Mesendoderm (in vitro differentiated cells): ENCODE measurements at regions not wholly inside any gene's neighbourhood (a gene's known extent, or its start where the extent isn't known, plus 50 kb on each side); places are given as distances from the start of the nearest gene placed in this dataset.

ENCODE experiments used
- DNase-seq: peaks from one replicate; pipeline ENCODE4 v3.0.0; 2013
- H2AK5ac ChIP-seq: 2 replicates; pipeline ENCODE4 v1.6.1; 2013; ENCODE audit warnings: low read length, inconsistent platforms
- H2BK120ac ChIP-seq: 2 replicates; pipeline ENCODE4 v1.6.1; 2013; ENCODE audit warnings: low read depth, mild to moderate bottlenecking, low read length, moderate library complexity, mixed read lengths
- H2BK15ac ChIP-seq: replicated peaks from 2 replicates; pipeline ENCODE4 v1.6.1; 2013; ENCODE audit warnings: low read depth, mild to moderate bottlenecking, moderate library complexity
- H2BK5ac ChIP-seq: 2 replicates; pipeline ENCODE4 v1.6.1; 2013; ENCODE audit warnings: low read length, inconsistent platforms
- H3K18ac ChIP-seq: 2 replicates; pipeline ENCODE4 v1.6.1; 2013; ENCODE audit warnings: mild to moderate bottlenecking, low read length, mixed read lengths
- H3K23ac ChIP-seq: one replicate; pipeline ENCODE4 v1.6.1; 2013; ENCODE audit warnings: low read length
- H3K27ac ChIP-seq: 2 replicates; pipeline ENCODE4 v1.5.1; 2013; ENCODE audit warnings: low read depth, mild to moderate bottlenecking, inconsistent platforms, low read length, moderate library complexity
- H3K27me3 ChIP-seq: 2 replicates; pipeline ENCODE4 v1.6.1; 2013; ENCODE audit warnings: low read length, control low read depth, mild to moderate bottlenecking, inconsistent platforms; ENCODE audit not compliant: insufficient read depth, poor library complexity
- H3K36me3 ChIP-seq: 2 replicates; pipeline ENCODE4 v1.6.1; 2013; ENCODE audit warnings: low read length, inconsistent platforms; ENCODE audit not compliant: control insufficient read depth, insufficient read depth
- H3K4ac ChIP-seq: one replicate; pipeline ENCODE4 v1.6.1; 2013; ENCODE audit warnings: low read depth, mild to moderate bottlenecking, low read length, moderate library complexity
- H3K4me1 ChIP-seq: 2 replicates; pipeline ENCODE4 v1.6.1; 2013; ENCODE audit warnings: low read depth, low read length, inconsistent platforms; ENCODE audit not compliant: control insufficient read depth
- H3K4me2 ChIP-seq: 2 replicates; pipeline ENCODE4 v1.6.1; 2013; ENCODE audit warnings: low read length
- H3K4me3 ChIP-seq: 2 replicates; pipeline ENCODE4 v1.5.1; 2013; ENCODE audit warnings: mild to moderate bottlenecking, low read length
- H3K56ac ChIP-seq: one replicate; pipeline ENCODE4 v1.6.1; 2013; ENCODE audit warnings: low read length
- H3K79me1 ChIP-seq: 2 replicates; pipeline ENCODE4 v1.6.1; 2013; ENCODE audit warnings: low read length, inconsistent platforms
- H3K79me2 ChIP-seq: 2 replicates; pipeline ENCODE4 v1.6.1; 2013; ENCODE audit warnings: mild to moderate bottlenecking, low read length; ENCODE audit not compliant: control insufficient read depth, insufficient read depth
- H3K9ac ChIP-seq: 2 replicates; pipeline ENCODE4 v1.6.1; 2013; ENCODE audit warnings: low read length, inconsistent platforms
- H4K5ac ChIP-seq: one replicate; pipeline ENCODE4 v1.6.1; 2013; ENCODE audit warnings: low read length
- H4K8ac ChIP-seq: one replicate; pipeline ENCODE4 v1.6.1; 2013; ENCODE audit warnings: low read depth, mild to moderate bottlenecking, control low read depth, low read length, moderate library complexity
- WGBS: extraction: QIAGEN DNeasy Blood & Tissue Kit; methylation state at CpG from one replicate; pipeline ENCODE4 v1.1.7; 2013; ENCODE audit warnings: low lambda C conversion rate, missing lambda C conversion rate; ENCODE audit not compliant: insufficient coverage; ENCODE audit errors: extremely low coverage; 5-methylcytosine and 5-hydroxymethylcytosine counted together

GRCh38 chr5:111932628-111933027 lies 175.6 kb upstream of the NREP start:
- H3K4me1 ChIP-seq = peaks cover 2% of the 10 kb centered on the region
- H3K56ac ChIP-seq = no peak overlapping the region
- H2AK5ac ChIP-seq = no peak overlapping the region
- no peak overlapping the region for H3K27ac ChIP-seq
- H4K8ac ChIP-seq = no peak overlapping the region
- H2BK120ac ChIP-seq = no peak overlapping the region
- H2BK15ac ChIP-seq = no peak overlapping the region
- H3K27me3 ChIP-seq = no peaks in the 10 kb centered on the region
- DNase-seq = no peak
- no peak overlapping the region for H4K5ac ChIP-seq
- no peak overlapping the region for H3K4me3 ChIP-seq
- H3K4ac ChIP-seq = no peak overlapping the region
- no peak overlapping the region for H3K18ac ChIP-seq
- no peaks in the 10 kb centered on the region for H3K79me2 ChIP-seq
- no peak overlapping the region for H3K9ac ChIP-seq
- H2BK5ac ChIP-seq = no peak overlapping the region
- H3K23ac ChIP-seq = no peak overlapping the region
- H3K36me3 ChIP-seq = no peaks in the 10 kb centered on the region
- no peak overlapping the region for H3K4me2 ChIP-seq
- no peaks in the 10 kb centered on the region for H3K79me1 ChIP-seq
- WGBS = no CpG with 5 or more reads among the region's 5 CpGs

GRCh38 chr5:111932199-111932598 lies 175.2 kb upstream of the NREP start:
- Histone ChIP-seq H4K5ac (no peak overlapping the region), H3K4ac (no peak overlapping the region), H2BK5ac (no peak overlapping the region), H3K18ac (no peak overlapping the region), H3K9ac (no peak overlapping the region), H3K79me2 (no peaks in the 10 kb centered on the region), H3K23ac (no peak overlapping the region), H3K36me3 (no peaks in the 10 kb centered on the region), H3K4me2 (no peak overlapping the region), H3K4me3 (no peak overlapping the region), H2BK120ac (no peak overlapping the region), H3K56ac (no peak overlapping the region), H2AK5ac (no peak overlapping the region), H3K27me3 (no peaks in the 10 kb centered on the region), H2BK15ac (no peak overlapping the region), H3K27ac (no peak overlapping the region), H4K8ac (no peak overlapping the region), H3K4me1 (peaks cover 2% of the 10 kb centered on the region), H3K79me1 (no peaks in the 10 kb centered on the region)
- DNase-seq = no peak

- Histone ChIP-seq H3K4me3 (no peak overlapping the region), H3K27me3 (no peaks in the 10 kb centered on the region)
- no CpG with 5 or more reads among the region's 2 CpGs for WGBS
Measured at GRCh38 chr5:111931655-111932054, 174.7 kb upstream of the NREP start.

GRCh38 chr5:111930905-111931461 lies 174.0 kb upstream of the NREP start:
- Histone ChIP-seq H4K8ac (no peak overlapping the region), H3K56ac (no peak overlapping the region), H3K79me2 (no peaks in the 10 kb centered on the region), H2BK15ac (no peak overlapping the region), H3K4me1 (peaks cover 2% of the 10 kb centered on the region), H2BK120ac (no peak overlapping the region), H3K4me2 (no peak overlapping the region), H3K18ac (no peak overlapping the region), H2BK5ac (no peak overlapping the region), H2AK5ac (no peak overlapping the region), H4K5ac (no peak overlapping the region), H3K4ac (no peak overlapping the region), H3K36me3 (no peaks in the 10 kb centered on the region), H3K27ac (no peak overlapping the region), H3K9ac (no peak overlapping the region), H3K4me3 (no peak overlapping the region), H3K23ac (no peak overlapping the region), H3K79me1 (no peaks in the 10 kb centered on the region), H3K27me3 (no peaks in the 10 kb centered on the region)
- no peak for DNase-seq
- WGBS = no CpG with 5 or more reads among the region's 2 CpGs

More at GRCh38 chr5:111931655-111932054, 174.7 kb upstream of the NREP start:
- Histone ChIP-seq H3K79me1 (no peaks in the 10 kb centered on the region), H2AK5ac (no peak overlapping the region), H3K4me1 (peaks cover 2% of the 10 kb centered on the region), H3K18ac (no peak overlapping the region), H4K5ac (no peak overlapping the region), H2BK15ac (no peak overlapping the region), H3K79me2 (no peaks in the 10 kb centered on the region), H3K56ac (no peak overlapping the region), H3K23ac (no peak overlapping the region), H3K4ac (no peak overlapping the region), H3K9ac (no peak overlapping the region), H3K27ac (no peak overlapping the region), H4K8ac (no peak overlapping the region), H3K36me3 (no peaks in the 10 kb centered on the region), H3K4me2 (no peak overlapping the region), H2BK5ac (no peak overlapping the region), H2BK120ac (no peak overlapping the region)
- no peak for DNase-seq

GRCh38 chr5:111930449-111930848 lies 173.5 kb upstream of the NREP start:
- Histone ChIP-seq H3K79me2 (no peaks in the 10 kb centered on the region), H3K79me1 (no peaks in the 10 kb centered on the region), H3K23ac (no peak overlapping the region), H3K27ac (no peak overlapping the region), H2BK5ac (no peak overlapping the region), H3K4ac (no peak overlapping the region), H2BK120ac (no peak overlapping the region), H3K4me1 (peaks cover 2% of the 10 kb centered on the region), H2AK5ac (no peak overlapping the region), H3K36me3 (no peaks in the 10 kb centered on the region), H3K56ac (no peak overlapping the region), H2BK15ac (no peak overlapping the region), H4K8ac (no peak overlapping the region), H3K9ac (no peak overlapping the region), H3K4me3 (no peak overlapping the region), H4K5ac (no peak overlapping the region), H3K4me2 (no peak overlapping the region), H3K18ac (no peak overlapping the region), H3K27me3 (no peaks in the 10 kb centered on the region)
- WGBS = no CpG with 5 or more reads among the region's 1 CpG
- DNase-seq = peak; percentile 25

- no peak overlapping the region for H3K4me3 ChIP-seq
- H2AK5ac ChIP-seq = no peak overlapping the region
- no peak overlapping the region for H3K18ac ChIP-seq
- no peaks in the 10 kb centered on the region for H3K27me3 ChIP-seq
- H4K8ac ChIP-seq = no peak overlapping the region
- no CpG with 5 or more reads among the region's 1 CpG for WGBS
- H3K56ac ChIP-seq = no peak overlapping the region
- H3K4me1 ChIP-seq = peaks cover 2% of the 10 kb centered on the region
- no peak overlapping the region for H2BK5ac ChIP-seq
- H2BK15ac ChIP-seq = no peak overlapping the region
- H4K5ac ChIP-seq = no peak overlapping the region
- no peak overlapping the region for H3K9ac ChIP-seq
- H3K4me2 ChIP-seq = no peak overlapping the region
- DNase-seq = peak; percentile 28
- no peak overlapping the region for H2BK120ac ChIP-seq
- H3K23ac ChIP-seq = no peak overlapping the region
- no peak overlapping the region for H3K27ac ChIP-seq
- H3K4ac ChIP-seq = no peak overlapping the region
- no peaks in the 10 kb centered on the region for H3K36me3 ChIP-seq
- no peaks in the 10 kb centered on the region for H3K79me1 ChIP-seq
- no peaks in the 10 kb centered on the region for H3K79me2 ChIP-seq
Measured at GRCh38 chr5:111929867-111930266, 172.9 kb upstream of the NREP start.
